ENCODE measurements at regions not wholly inside any gene's neighbourhood (a gene's known extent, or its start where the extent isn't known, plus 50 kb on each side); places are given as distances from the start of the nearest gene placed in this dataset.
"Not testable (repeated sequence)": the region's sequence is repeated elsewhere in the genome, so short reads cannot be mapped to it uniquely, and the experiment has no call there.

DNA sequence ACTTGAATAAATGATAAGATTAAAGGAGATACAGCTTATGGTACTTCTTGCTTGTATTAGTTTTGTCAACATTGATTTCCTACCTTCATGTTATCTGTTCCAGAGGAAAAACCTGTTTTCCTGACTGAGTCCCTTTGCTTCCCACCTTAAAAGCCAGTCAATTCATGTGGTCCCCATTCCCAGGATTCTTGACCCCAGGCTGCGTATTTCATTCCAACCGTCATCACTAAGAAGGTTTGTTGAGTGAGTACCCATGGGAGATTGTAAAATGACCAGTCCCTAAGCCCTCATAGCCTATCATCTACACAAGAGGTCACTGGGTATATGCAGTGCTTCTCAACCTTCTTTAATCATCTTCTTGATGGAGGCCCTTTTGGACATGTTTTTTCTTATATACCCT is 52.2 kb downstream of the BEX3 start:
- DNase-seq (ENCODE audit: low read depth in 4 of 4, low spot score in 3 of 4): no peak

GRCh38 chrX:103429026-103429425 is 52.7 kb downstream of the BEX3 start:
- not testable (repeated sequence) for DNase-seq (ENCODE audit: low read depth in 4 of 4, low spot score in 3 of 4)

DNA sequence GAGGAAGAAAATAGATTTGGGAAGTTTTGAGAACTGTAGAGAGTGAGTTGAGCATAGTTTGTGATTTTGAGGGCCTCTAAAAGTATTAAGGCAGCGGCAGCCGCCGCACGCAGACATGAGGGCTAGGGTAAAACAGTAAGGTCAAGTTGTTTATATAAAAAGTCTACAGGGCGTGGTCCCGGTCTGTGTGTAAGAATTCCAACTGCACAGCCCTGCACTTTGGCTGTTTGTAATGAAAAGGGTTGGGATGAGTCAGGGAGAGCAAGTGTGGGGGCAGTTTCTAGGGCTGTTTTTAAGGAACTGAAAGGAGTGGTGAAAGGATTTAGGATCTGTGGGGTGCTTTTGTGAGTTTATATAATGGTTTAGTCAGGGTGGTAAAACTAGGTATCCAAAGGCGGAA is 55.0 kb downstream of the BEX3 start:
- DNase-seq (ENCODE audit: low read depth in 4 of 4, low spot score in 3 of 4): no peak

- DNase-seq (ENCODE audit: low read depth in 4 of 4, low spot score in 3 of 4): not testable (repeated sequence)
Observed at GRCh38 chrX:103432841-103433240, 56.5 kb downstream of the BEX3 start.

DNA sequence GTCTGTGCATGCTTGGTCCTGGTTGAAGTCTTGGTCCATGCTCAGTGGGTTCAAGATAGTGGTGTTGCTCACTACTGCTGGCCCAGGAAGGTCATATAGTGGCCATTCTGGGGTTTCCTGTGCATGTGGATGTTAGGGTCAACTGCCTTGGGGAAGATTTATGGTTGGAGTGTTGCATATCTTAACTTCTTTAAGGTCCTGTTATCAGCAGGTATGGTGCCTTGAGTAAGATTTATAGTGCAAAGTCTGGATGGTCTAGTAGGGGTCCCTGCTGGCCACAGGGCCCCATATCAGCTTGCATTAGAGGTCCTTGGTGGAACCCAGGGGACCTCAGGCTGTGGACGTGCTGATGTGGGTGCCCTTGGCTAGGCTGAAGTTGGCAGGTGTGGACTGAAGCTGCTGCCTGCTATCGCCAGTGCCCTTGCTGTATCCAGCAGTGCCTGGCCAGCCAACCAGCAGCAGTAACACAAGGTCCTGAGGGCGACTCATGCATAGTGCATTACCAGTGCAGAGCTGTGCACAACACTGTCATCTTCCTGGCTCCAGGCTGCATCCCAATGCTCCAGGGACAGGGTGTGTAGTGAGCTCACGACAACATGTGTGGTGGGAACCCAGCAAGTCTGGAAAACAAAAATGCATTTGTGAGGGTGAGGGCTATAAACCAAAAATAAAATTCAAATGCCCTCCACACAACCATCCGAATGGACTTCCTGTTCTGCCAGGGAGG is 61.0 kb downstream of the BEX3 start:
- no peak for DNase-seq (ENCODE audit: low read depth in 4 of 4, low spot score in 3 of 4)

DNA sequence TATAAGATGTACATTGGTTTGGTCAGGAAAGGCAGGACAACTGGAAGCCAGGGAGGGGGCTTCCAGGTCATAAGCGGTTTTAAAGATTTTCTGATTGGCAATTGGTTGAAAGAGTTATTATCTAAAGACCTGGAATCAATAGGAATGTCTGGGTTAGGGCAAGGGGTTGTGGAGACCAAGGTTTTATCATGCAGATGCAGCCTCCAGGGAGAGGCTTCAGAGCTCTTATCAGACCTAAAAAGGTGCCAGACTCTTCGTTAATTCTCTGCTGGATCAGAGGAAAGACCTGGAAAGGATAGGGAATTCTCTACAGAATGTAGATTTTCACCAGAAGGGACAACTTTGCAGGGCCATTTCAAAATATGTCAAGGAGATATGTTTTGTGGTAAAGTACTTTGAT is 62.8 kb downstream of the BEX3 start:
- DNase-seq (ENCODE audit: low read depth in 4 of 4, low spot score in 3 of 4): no peak

- DNase-seq (ENCODE audit: low read depth in 4 of 4, low spot score in 3 of 4): no peak
Observed at GRCh38 chrX:103440621-103441020, 64.3 kb downstream of the BEX3 start.

GRCh38 chrX:103441878-103442535 is 65.7 kb downstream of the BEX3 start:
- no peak for DNase-seq (ENCODE audit: low read depth in 4 of 4, low spot score in 3 of 4)

DNA sequence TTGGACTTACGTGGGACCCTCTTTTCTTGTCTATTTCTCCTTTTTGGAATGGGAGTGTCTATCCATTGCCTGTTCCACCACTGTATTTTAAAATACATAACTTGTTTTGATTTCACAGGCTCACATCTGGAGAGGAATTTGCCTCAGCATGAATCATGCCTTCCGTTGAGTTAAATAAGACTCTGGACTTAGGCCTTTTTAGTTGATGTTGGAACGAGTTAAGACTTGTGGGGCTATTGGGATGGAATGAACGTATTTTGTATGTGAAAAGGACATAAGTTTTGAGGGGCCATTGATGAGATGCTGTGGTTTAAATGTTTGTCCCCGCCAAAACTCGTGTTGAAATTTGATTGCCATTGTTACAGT is 66.2 kb downstream of the BEX3 start:
- no peak for DNase-seq (ENCODE audit: low read depth in 4 of 4, low spot score in 3 of 4)

DNA sequence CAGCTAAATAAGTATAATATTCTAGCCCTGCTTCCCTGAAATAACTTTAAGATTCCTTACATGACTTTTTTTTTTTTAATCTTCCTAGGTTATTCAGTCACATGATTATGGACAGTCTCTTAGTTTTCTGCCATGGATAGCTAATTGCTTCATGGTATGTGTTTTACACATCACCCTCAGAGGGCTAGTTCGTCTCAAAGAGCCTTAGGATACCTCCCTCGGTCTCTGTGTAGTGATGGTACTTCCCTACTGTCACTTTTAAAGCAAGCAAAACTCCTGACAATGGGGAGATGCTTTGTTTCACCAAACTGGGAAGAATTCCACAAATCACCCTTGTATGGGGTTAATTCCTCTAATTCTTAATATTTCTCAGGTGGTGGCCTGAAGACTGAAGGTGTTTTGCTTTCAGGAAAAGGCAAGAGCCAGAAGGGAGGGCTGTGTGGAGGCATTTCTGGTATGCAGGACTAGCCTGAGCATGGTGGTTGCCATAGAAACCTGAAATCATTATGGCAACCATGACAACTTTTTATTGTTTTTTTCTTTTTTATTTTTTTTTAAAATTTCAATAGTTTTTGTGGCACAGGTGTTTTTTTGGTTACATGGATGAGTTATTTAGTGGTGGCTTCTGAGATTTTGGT is 70.4 kb downstream of the BEX3 start:
- DNase-seq (ENCODE audit: low read depth in 4 of 4, low spot score in 3 of 4): peak in 1 of 4 donors; percentile 7
